HepG2 (cell line): ENCODE measurements at regions not wholly inside any gene's neighbourhood (a gene's known extent, or its start where the extent isn't known, plus 50 kb on each side); places are given as distances from the start of the nearest gene placed in this dataset.
"Not testable (repeated sequence)": the region's sequence is repeated elsewhere in the genome, so short reads cannot be mapped to it uniquely, and the experiment has no call there.

Source experiments
- ATAC-seq: fragments of 200-7000 bp; cut with Tn5 transposase; 3 replicates; pipeline ENCODE4 v1.9.1; 2020; ENCODE audit warnings: mild to moderate bottlenecking, moderate library complexity
- BruUV-seq: library from RNA; stranded (reverse); fragments of 400-500 nt; replicated peaks from 2 replicates; lab custom pipeline; 2021; lab: Mats Ljungman, UMichigan
- CTCF ChIA-PET: fragments of 300-600 bp; formaldehyde crosslinking; extraction: SDS; loops from one replicate; lab custom pipeline; 2021; ENCODE audit warnings: low total read pairs, inconsistent platforms, low intra/inter-chr PET ratio; lab: Yijun Ruan, JAX
- POLR2A ChIA-PET: fragments of 350-600 bp; sonication (Branson Sonifier 250); formaldehyde crosslinking; loops from one replicate; lab custom pipeline; 2020; ENCODE audit warnings: antibody characterized with exemption, inconsistent platforms; lab: Yijun Ruan, JAX
- DNase-seq: peaks from one replicate; pipeline ENCODE4 v3.0.0-alpha.2; 2015; ENCODE audit warnings: low spot score
- FAIRE-seq: peaks from 3 replicates; lab custom pipeline; 2011; peaks lifted over from hg19 to GRCh38; lab: Jason Lieb, UNC
- H2AFZ ChIP-seq: one replicate; pipeline ENCODE4 v1.6.1; 2011; ENCODE audit warnings: low read length, inconsistent platforms
- H3K27ac ChIP-seq: fragments of 300-600 bp; 3 replicates; pipeline ENCODE4 v1.8.0; 2011; ENCODE audit warnings: mixed run types, mild to moderate bottlenecking, mixed read lengths, low read length, inconsistent platforms; ENCODE audit not compliant: insufficient read depth; ENCODE audit errors: extremely low read length
- H3K27me3 ChIP-seq, 2 experiments: fragments of 200-600 bp in 1 of 2; 2 replicates in 1 of 2; 3 replicates in 1 of 2; pipeline versions ENCODE4 v1.6.0 to v1.8.0; 2011; ENCODE audit warnings: low read length in 2 of 2, mild to moderate bottlenecking in 2 of 2, moderate library complexity in 2 of 2, inconsistent platforms in 1 of 2; ENCODE audit not compliant: insufficient read depth in 2 of 2, control insufficient read depth in 1 of 2
- H3K36me3 ChIP-seq, 2 experiments: fragments of 200-600 bp in 1 of 2; replicated peaks in 1 of 2; 2 replicates in 1 of 2; 3 replicates in 1 of 2; pipeline versions ENCODE4 v1.5.1 to v1.8.0; 2011; ENCODE audit warnings: low read length in 2 of 2, inconsistent platforms in 1 of 2; ENCODE audit not compliant: insufficient read depth in 2 of 2, control insufficient read depth in 1 of 2
- H3K4me1 ChIP-seq: 2 replicates; pipeline ENCODE4 v1.5.1; 2012; ENCODE audit warnings: low read length, inconsistent platforms; ENCODE audit not compliant: insufficient read depth
- H3K4me2 ChIP-seq: 2 replicates; pipeline ENCODE4 v1.6.0; 2011; ENCODE audit warnings: low read depth, low read length, inconsistent platforms
- H3K4me3 ChIP-seq, 3 experiments: fragments of 200-600 bp in 1 of 3; sonication (generic), shearing (Covaris generic) in 1 of 3; replicated peaks in 1 of 3; 2 replicates each; pipeline ENCODE4 v1.5.1; 2011 to 2016; ENCODE audit warnings: low read length in 3 of 3, inconsistent platforms in 2 of 3, low read depth in 2 of 3, mild to moderate bottlenecking in 2 of 3, control low read depth in 1 of 3, mixed read lengths in 1 of 3; ENCODE audit not compliant: insufficient read depth in 1 of 3
- H3K79me2 ChIP-seq: one replicate; pipeline ENCODE4 v1.6.1; 2011; ENCODE audit warnings: low read length, inconsistent platforms; ENCODE audit not compliant: insufficient read depth
- H3K9ac ChIP-seq: 2 replicates; pipeline ENCODE4 v1.6.0; 2011; ENCODE audit warnings: mild to moderate bottlenecking, low read depth, low read length, inconsistent platforms; ENCODE audit not compliant: insufficient read depth
- H3K9me3 ChIP-seq: 2 replicates; pipeline ENCODE4 v1.5.1; 2012; ENCODE audit warnings: mild to moderate bottlenecking, low read length
- H4K20me1 ChIP-seq: 2 replicates; pipeline ENCODE4 v1.6.0; 2011; ENCODE audit warnings: inconsistent platforms, mild to moderate bottlenecking, low read length, moderate library complexity; ENCODE audit not compliant: insufficient read depth
- ARNT2 ChIP-seq: sonication (generic); formaldehyde crosslinking; IDR thresholded peaks from 2 replicates; pipeline ENCODE4 v1.8.0; 2022; ENCODE audit warnings: mild to moderate bottlenecking, low read depth, missing genetic modification reagents, moderate library complexity
- ESRRA ChIP-seq: sonication (generic); formaldehyde crosslinking; IDR thresholded peaks from 2 replicates; pipeline ENCODE4 v1.5.1; 2020; ENCODE audit warnings: mild to moderate bottlenecking, low read depth, missing genetic modification reagents
- HNRNPL ChIP-seq: fragments of 200-400 bp; formaldehyde crosslinking; IDR thresholded peaks from 2 replicates; pipeline ENCODE4 v1.6.1; 2017; ENCODE audit warnings: mild to moderate bottlenecking, low read depth, low read length
- KLF11 ChIP-seq: IDR thresholded peaks from 2 replicates; pipeline ENCODE4 v1.6.1; 2016; ENCODE audit warnings: missing compliant biosample characterization
- SSRP1 ChIP-seq: IDR thresholded peaks from 2 replicates; pipeline ENCODE4 v1.6.1; 2016; ENCODE audit warnings: control low read depth
- ZNF562 ChIP-seq: sonication (generic); formaldehyde crosslinking; IDR thresholded peaks from 2 replicates; pipeline ENCODE4 v1.8.0; 2022; ENCODE audit warnings: missing genetic modification reagents, borderline replicate concordance
- WGBS: methylation state at CpG from one replicate; pipeline ENCODE4 v1.1.6; 2017; ENCODE audit warnings: low lambda C conversion rate; 5-methylcytosine and 5-hydroxymethylcytosine counted together
- in situ Hi-C: cut with HindIII; loops from 2 replicates; pipeline ENCODE4 v1.10.0; 2017; ENCODE audit warnings: low pct_unique_long_range_greater_than_20kb; ENCODE audit not compliant: extremely low pct_ligation_motif_present
- intact Hi-C: fragments of 100-400 bp; cut with micrococcal nuclease; formaldehyde crosslinking; loops from one replicate; pipeline ENCODE4 v1.10.0; 2022; ENCODE audit not compliant: unreplicated experiment
- TF ChIP-seq, protein P1 (sequence below): sonication (generic); formaldehyde crosslinking; IDR thresholded peaks from 2 replicates; pipeline ENCODE4 v1.5.0; 2020; ENCODE audit warnings: missing genetic modification reagents
- TF ChIP-seq, protein P2 (sequence below), 2 experiments: IDR thresholded peaks; 2 replicates each; pipeline ENCODE4 v1.6.1; 2011 to 2012; ENCODE audit warnings: low read length in 2 of 2, borderline replicate concordance in 1 of 2, low read depth in 1 of 2, mild to moderate bottlenecking in 1 of 2, moderate library complexity in 1 of 2

GRCh38 chr21:9735421-9735961 lies 785.9 kb upstream of the TPTE start (continued):
- TF ChIP-seq, protein P1, sequence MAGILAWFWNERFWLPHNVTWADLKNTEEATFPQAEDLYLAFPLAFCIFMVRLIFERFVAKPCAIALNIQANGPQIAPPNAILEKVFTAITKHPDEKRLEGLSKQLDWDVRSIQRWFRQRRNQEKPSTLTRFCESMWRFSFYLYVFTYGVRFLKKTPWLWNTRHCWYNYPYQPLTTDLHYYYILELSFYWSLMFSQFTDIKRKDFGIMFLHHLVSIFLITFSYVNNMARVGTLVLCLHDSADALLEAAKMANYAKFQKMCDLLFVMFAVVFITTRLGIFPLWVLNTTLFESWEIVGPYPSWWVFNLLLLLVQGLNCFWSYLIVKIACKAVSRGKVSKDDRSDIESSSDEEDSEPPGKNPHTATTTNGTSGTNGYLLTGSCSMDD (CRISPR knock-in tag) = no peak
- TF ChIP-seq, protein P2, sequence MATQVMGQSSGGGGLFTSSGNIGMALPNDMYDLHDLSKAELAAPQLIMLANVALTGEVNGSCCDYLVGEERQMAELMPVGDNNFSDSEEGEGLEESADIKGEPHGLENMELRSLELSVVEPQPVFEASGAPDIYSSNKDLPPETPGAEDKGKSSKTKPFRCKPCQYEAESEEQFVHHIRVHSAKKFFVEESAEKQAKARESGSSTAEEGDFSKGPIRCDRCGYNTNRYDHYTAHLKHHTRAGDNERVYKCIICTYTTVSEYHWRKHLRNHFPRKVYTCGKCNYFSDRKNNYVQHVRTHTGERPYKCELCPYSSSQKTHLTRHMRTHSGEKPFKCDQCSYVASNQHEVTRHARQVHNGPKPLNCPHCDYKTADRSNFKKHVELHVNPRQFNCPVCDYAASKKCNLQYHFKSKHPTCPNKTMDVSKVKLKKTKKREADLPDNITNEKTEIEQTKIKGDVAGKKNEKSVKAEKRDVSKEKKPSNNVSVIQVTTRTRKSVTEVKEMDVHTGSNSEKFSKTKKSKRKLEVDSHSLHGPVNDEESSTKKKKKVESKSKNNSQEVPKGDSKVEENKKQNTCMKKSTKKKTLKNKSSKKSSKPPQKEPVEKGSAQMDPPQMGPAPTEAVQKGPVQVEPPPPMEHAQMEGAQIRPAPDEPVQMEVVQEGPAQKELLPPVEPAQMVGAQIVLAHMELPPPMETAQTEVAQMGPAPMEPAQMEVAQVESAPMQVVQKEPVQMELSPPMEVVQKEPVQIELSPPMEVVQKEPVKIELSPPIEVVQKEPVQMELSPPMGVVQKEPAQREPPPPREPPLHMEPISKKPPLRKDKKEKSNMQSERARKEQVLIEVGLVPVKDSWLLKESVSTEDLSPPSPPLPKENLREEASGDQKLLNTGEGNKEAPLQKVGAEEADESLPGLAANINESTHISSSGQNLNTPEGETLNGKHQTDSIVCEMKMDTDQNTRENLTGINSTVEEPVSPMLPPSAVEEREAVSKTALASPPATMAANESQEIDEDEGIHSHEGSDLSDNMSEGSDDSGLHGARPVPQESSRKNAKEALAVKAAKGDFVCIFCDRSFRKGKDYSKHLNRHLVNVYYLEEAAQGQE (IDR thresholded peaks at IDR 0.05; ENCODE audit: borderline replicate concordance in 1 of 2, low read depth in 1 of 2, low read length in 2 of 2) = no peak
- no peak for TF ChIP-seq HNRNPL
- no peak for TF ChIP-seq KLF11 (CRISPR knock-in tag)
- no peak for TF ChIP-seq ARNT2 (CRISPR knock-in tag)
- no peak for TF ChIP-seq ESRRA
- TF ChIP-seq ZNF562 = no peak
- TF ChIP-seq SSRP1 = no peak

DNA sequence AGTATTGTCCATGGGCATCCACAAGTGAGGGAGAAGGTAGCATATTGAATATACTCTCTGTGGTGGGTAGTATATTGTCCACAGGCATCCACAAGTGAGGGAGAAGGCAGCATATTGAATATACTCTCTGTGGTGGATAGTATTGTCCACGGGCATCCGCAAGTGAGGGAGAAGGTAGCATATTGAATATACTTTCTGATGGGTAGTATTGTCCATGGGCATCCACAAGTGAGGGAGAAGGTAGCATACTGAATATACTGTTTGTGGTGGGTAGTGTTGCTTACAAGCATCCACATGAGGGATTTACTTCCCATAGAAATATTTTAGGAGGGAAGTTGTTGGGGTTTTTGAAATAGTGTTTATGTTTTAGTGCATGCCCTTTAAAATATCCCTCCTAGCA lies 784.1 kb upstream of the TPTE start:
- H3K27ac ChIP-seq, in situ Hi-C loops, H3K27me3 ChIP-seq, H3K79me2 ChIP-seq, H3K9ac ChIP-seq, DNase-seq, H2AFZ ChIP-seq, H3K4me1 ChIP-seq, BruUV-seq, POLR2A ChIA-PET, H3K4me2 ChIP-seq, H4K20me1 ChIP-seq, CTCF ChIA-PET, H3K4me3 ChIP-seq, FAIRE-seq, ATAC-seq, intact Hi-C loops, H3K36me3 ChIP-seq: not testable (repeated sequence)
- H3K9me3 ChIP-seq = peaks cover 97% of the 10 kb centered on the region
- WGBS = 8% methylated on average over 2 of the region's 2 CpGs

DNA sequence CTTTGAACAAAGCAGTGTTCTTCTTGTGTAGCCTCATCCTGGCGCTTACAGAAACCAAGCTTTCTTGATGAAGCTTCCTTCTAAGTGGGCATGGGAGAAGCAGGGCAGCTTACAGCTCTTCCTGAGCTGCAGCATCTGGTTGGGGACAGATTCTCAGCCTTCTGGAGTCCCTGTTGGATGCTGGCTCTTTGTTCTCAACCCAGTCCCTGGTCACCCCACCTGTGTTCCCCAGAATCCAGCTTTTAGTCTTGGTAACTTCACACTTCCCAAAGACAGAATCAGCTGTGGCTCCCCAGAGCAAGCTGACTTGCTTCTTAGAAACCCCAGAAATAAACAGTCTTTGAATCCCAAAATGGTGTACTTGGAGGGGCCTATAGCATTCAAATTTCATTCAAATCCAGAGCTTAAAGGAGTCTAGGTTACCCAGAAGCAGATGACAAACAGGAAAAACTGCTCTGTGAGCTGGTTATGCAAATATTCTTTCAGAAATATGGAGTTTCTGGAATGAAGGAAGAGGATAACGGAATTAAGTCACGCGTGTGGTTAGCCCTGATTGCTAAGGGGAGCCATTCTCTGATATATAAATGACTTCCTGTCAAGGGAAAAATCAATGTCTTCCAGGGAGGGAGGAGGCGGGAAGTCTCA lies 783.4 kb upstream of the TPTE start:
- H3K4me1 ChIP-seq, BruUV-seq, intact Hi-C loops, H3K27ac ChIP-seq, H3K9ac ChIP-seq, FAIRE-seq, H4K20me1 ChIP-seq, H3K4me2 ChIP-seq, H2AFZ ChIP-seq, in situ Hi-C loops, POLR2A ChIA-PET, DNase-seq, H3K27me3 ChIP-seq, H3K79me2 ChIP-seq, H3K36me3 ChIP-seq, CTCF ChIA-PET, ATAC-seq, H3K4me3 ChIP-seq: not testable (repeated sequence)
- peaks cover 94% of the 10 kb centered on the region for H3K9me3 ChIP-seq
- WGBS = 8% methylated on average over 5 of the region's 5 CpGs
